ENCODE measurements at regions not wholly inside any gene's neighbourhood (a gene's known extent, or its start where the extent isn't known, plus 50 kb on each side); places are given as distances from the start of the nearest gene placed in this dataset.
A peak's percentile ranks its signal among the peaks of the same experiment; 100 is the strongest.

GRCh38 chr11:21892736-21893564 is 299.9 kb upstream of the ANO5 start:
- H4K20me1 ChIP-seq (ENCODE audit: insufficient read depth), result no peaks in the 10 kb centered on the region
- H3K4me1 ChIP-seq (ENCODE audit: control insufficient read depth in 1 of 2, insufficient read depth in 2 of 2, low read depth in 1 of 2, low read length in 1 of 2), result peaks cover 0 to 14% of the 10 kb centered on the region in 2 experiments; a peak in 3 of 4 replicates
- no peak overlapping the region for H3K4me2 ChIP-seq
- ChIA-PET CTCF (no interaction called here), POLR2A (no interaction called here)
- H3K79me2 ChIP-seq (ENCODE audit: insufficient read depth), result no peaks in the 10 kb centered on the region
- no peaks in the 10 kb centered on the region for H3K36me3 ChIP-seq (replicated peaks in 1 of 2; ENCODE audit: control insufficient read depth in 1 of 2, insufficient read depth in 2 of 2, low read length in 1 of 2)
- no peaks in the 10 kb centered on the region for H3F3A ChIP-seq (replicated peaks; ENCODE audit: insufficient read depth)
- no peak overlapping the region for H3K4me3 ChIP-seq (ENCODE audit: low read depth in 2 of 2, low read length in 1 of 2)
- DNase-seq, result no peak
- no peaks in the 10 kb centered on the region for H3K9me3 ChIP-seq
- no peaks in the 10 kb centered on the region for H3K27me3 ChIP-seq (ENCODE audit: insufficient read depth)
- H3K9me2 ChIP-seq, result no peaks in the 10 kb centered on the region
- no peak for TF ChIP-seq SIN3A (IDR thresholded peaks at IDR 0.05; ENCODE audit: borderline replicate concordance, low read depth, low read length)
- TF ChIP-seq, protein P1, sequence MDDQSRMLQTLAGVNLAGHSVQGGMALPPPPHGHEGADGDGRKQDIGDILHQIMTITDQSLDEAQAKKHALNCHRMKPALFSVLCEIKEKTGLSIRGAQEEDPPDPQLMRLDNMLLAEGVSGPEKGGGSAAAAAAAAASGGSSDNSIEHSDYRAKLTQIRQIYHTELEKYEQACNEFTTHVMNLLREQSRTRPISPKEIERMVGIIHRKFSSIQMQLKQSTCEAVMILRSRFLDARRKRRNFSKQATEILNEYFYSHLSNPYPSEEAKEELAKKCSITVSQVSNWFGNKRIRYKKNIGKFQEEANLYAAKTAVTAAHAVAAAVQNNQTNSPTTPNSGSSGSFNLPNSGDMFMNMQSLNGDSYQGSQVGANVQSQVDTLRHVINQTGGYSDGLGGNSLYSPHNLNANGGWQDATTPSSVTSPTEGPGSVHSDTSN (IDR thresholded peaks at IDR 0.05), result no peak
- TF ChIP-seq, protein P2, sequence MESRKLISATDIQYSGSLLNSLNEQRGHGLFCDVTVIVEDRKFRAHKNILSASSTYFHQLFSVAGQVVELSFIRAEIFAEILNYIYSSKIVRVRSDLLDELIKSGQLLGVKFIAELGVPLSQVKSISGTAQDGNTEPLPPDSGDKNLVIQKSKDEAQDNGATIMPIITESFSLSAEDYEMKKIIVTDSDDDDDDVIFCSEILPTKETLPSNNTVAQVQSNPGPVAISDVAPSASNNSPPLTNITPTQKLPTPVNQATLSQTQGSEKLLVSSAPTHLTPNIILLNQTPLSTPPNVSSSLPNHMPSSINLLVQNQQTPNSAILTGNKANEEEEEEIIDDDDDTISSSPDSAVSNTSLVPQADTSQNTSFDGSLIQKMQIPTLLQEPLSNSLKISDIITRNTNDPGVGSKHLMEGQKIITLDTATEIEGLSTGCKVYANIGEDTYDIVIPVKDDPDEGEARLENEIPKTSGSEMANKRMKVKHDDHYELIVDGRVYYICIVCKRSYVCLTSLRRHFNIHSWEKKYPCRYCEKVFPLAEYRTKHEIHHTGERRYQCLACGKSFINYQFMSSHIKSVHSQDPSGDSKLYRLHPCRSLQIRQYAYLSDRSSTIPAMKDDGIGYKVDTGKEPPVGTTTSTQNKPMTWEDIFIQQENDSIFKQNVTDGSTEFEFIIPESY (IDR thresholded peaks at IDR 0.05; ENCODE audit: borderline replicate concordance, low read depth), result no peak
- TF ChIP-seq TEAD4 (IDR thresholded peaks at IDR 0.05; ENCODE audit: borderline replicate concordance, insufficient read depth), result no peak
- TF ChIP-seq POLR2AphosphoS5 (IDR thresholded peaks at IDR 0.05; ENCODE audit: low read depth, low read length), result no peak
- no peak for TF ChIP-seq ELF1 (IDR thresholded peaks at IDR 0.05)
- TF ChIP-seq MEF2A (IDR thresholded peaks at IDR 0.05; ENCODE audit: borderline replicate concordance, low read depth), result no peak
- TF ChIP-seq USF1 (IDR thresholded peaks at IDR 0.05; ENCODE audit: borderline replicate concordance, low read depth), result no peak
- no peak for TF ChIP-seq NFIC (IDR thresholded peaks at IDR 0.05; ENCODE audit: borderline replicate concordance)
- TF ChIP-seq MXI1 (IDR thresholded peaks at IDR 0.05; ENCODE audit: low read depth, low read length), result no peak
- H3K27ac ChIP-seq (ENCODE audit: low read depth in 2 of 2, low read length in 1 of 2), result peak overlapping the region in 1 of 2 experiments; percentile 94; a peak in 2 of 4 replicates
- H3K9ac ChIP-seq, result no peak overlapping the region
- H2AFZ ChIP-seq (ENCODE audit: low read depth), result no peak overlapping the region
- WGBS (ENCODE audit: low lambda C conversion rate), result 32% methylated on average over 6 of the region's 6 CpGs

GRCh38 chr11:21893565-21893867 is 299.4 kb upstream of the ANO5 start:
- Histone ChIP-seq H3F3A (replicated peaks; ENCODE audit: insufficient read depth) (no peaks in the 10 kb centered on the region), H3K27ac (ENCODE audit: low read depth in 2 of 2, low read length in 1 of 2) (peak overlapping the region in 1 of 2 experiments; percentile 94; a peak in 2 of 4 replicates), H3K9me3 (no peaks in the 10 kb centered on the region), H3K4me3 (ENCODE audit: low read depth in 2 of 2, low read length in 1 of 2) (no peak overlapping the region), H3K4me1 (ENCODE audit: control insufficient read depth in 1 of 2, insufficient read depth in 2 of 2, low read depth in 1 of 2, low read length in 1 of 2) (peaks cover 0 to 14% of the 10 kb centered on the region in 2 experiments; a peak in 3 of 4 replicates), H3K79me2 (ENCODE audit: insufficient read depth) (no peaks in the 10 kb centered on the region), H4K20me1 (ENCODE audit: insufficient read depth) (no peaks in the 10 kb centered on the region), H3K27me3 (ENCODE audit: insufficient read depth) (no peaks in the 10 kb centered on the region), H3K9ac (no peak overlapping the region), H3K36me3 (replicated peaks in 1 of 2; ENCODE audit: control insufficient read depth in 1 of 2, insufficient read depth in 2 of 2, low read length in 1 of 2) (no peaks in the 10 kb centered on the region), H3K9me2 (no peaks in the 10 kb centered on the region), H2AFZ (ENCODE audit: low read depth) (no peak overlapping the region), H3K4me2 (no peak overlapping the region)
- POLR2A ChIA-PET, result no interaction called here
- TF ChIP-seq RXRA (IDR thresholded peaks at IDR 0.05; ENCODE audit: borderline replicate concordance, low read depth), result no peak
- TF ChIP-seq EZH2phosphoT487 (IDR thresholded peaks at IDR 0.05; ENCODE audit: borderline replicate concordance, low read depth), result no peak
- TF ChIP-seq, protein P3, sequence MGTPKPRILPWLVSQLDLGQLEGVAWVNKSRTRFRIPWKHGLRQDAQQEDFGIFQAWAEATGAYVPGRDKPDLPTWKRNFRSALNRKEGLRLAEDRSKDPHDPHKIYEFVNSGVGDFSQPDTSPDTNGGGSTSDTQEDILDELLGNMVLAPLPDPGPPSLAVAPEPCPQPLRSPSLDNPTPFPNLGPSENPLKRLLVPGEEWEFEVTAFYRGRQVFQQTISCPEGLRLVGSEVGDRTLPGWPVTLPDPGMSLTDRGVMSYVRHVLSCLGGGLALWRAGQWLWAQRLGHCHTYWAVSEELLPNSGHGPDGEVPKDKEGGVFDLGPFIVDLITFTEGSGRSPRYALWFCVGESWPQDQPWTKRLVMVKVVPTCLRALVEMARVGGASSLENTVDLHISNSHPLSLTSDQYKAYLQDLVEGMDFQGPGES (IDR thresholded peaks at IDR 0.05; ENCODE audit: low read depth, low read length), result no peak
- TF ChIP-seq FOXM1 (IDR thresholded peaks at IDR 0.05; ENCODE audit: low read depth), result no peak
- no peak for DNase-seq
- CTCF ChIA-PET, result interaction anchor here (1.2 kb wide), 1 partner anchor 1222 kb away, joined by 4 read pairs; no protein-coding TSS in a partner anchor
